A549 (cell line): ENCODE measurements at regions not wholly inside any gene's neighbourhood (a gene's known extent, or its start where the extent isn't known, plus 50 kb on each side); places are given as distances from the start of the nearest gene placed in this dataset.

Source experiments
- ATAC-seq, 2 experiments: fragments of 200-7000 bp in 1 of 2; fragments of >200 bp in 1 of 2; cut with Nextera tagmentation in 1 of 2; cut with Tn5 transposase in 1 of 2; 3 replicates each; pipeline versions ENCODE4 v1.8.0 to v1.9.1; 2018 to 2020; ENCODE audit warnings: mild to moderate bottlenecking in 1 of 2, moderate library complexity in 1 of 2
- CTCF ChIA-PET: fragments of 300-600 bp; sonication (Branson Sonifier 250); formaldehyde crosslinking; extraction: SDS; loops from one replicate; lab custom pipeline; 2021; ENCODE audit warnings: antibody characterized with exemption, inconsistent platforms; lab: Yijun Ruan, JAX
- POLR2A ChIA-PET: fragments of 350-600 bp; formaldehyde crosslinking; extraction: SDS; loops from one replicate; lab custom pipeline; 2021; ENCODE audit warnings: antibody characterized with exemption, inconsistent platforms; lab: Yijun Ruan, JAX
- DNase-seq, 2 experiments: peaks; one replicate each; pipeline versions ENCODE4 v3.0.0 to v3.0.0-alpha.2; 2011 to 2016; ENCODE audit warnings: low read depth in 1 of 2, low spot score in 1 of 2
- FAIRE-seq: peaks from 2 replicates; lab custom pipeline; 2011; peaks lifted over from hg19 to GRCh38; lab: Jason Lieb, UNC
- H3K27ac ChIP-seq, 2 experiments: fragments of >200 bp; sonication (Bioruptor Twin); formaldehyde crosslinking; 3 replicates each; pipeline ENCODE4 v1.5.1; 2016 to 2017
- H3K4me1 ChIP-seq: fragments of >200 bp; sonication (Bioruptor Twin); formaldehyde crosslinking; 3 replicates; pipeline ENCODE4 v1.6.1; 2016
- H3K4me2 ChIP-seq: fragments of >200 bp; sonication (Bioruptor Twin); formaldehyde crosslinking; 3 replicates; pipeline ENCODE4 v1.6.1; 2016
- H3K4me3 ChIP-seq: fragments of >200 bp; sonication (Bioruptor Twin); formaldehyde crosslinking; 3 replicates; pipeline ENCODE4 v1.5.1; 2016
- H3K9me3 ChIP-seq: fragments of >200 bp; sonication (Bioruptor Twin); formaldehyde crosslinking; 3 replicates; pipeline ENCODE4 v1.6.1; 2016
- BHLHE40 ChIP-seq: IDR thresholded peaks from 2 replicates; pipeline ENCODE4 v1.6.1; 2012; ENCODE audit warnings: low read depth, low read length, inconsistent platforms
- ELK1 ChIP-seq: fragments of 150-350 bp; IDR thresholded peaks from 2 replicates; pipeline ENCODE4 v1.6.1; 2014; ENCODE audit warnings: low read depth, mild to moderate bottlenecking, low read length
- EP300 ChIP-seq, 2 experiments: fragments of >200 bp; sonication (Bioruptor Twin); formaldehyde crosslinking; IDR thresholded peaks; 2 replicates in 1 of 2; 3 replicates in 1 of 2; pipeline ENCODE4 v1.6.1; 2016 to 2017
- FOSB ChIP-seq: fragments of 250-450 bp; sonication (Bioruptor Pico); IDR thresholded peaks from 2 replicates; pipeline ENCODE4 v1.5.0; 2020; ENCODE audit warnings: mild to moderate bottlenecking, moderate library complexity
- HOXB5 ChIP-seq: fragments of 250-450 bp; sonication (Bioruptor Pico); IDR thresholded peaks from 2 replicates; pipeline ENCODE4 v1.5.0; 2020; ENCODE audit warnings: mild to moderate bottlenecking, moderate library complexity
- MAZ ChIP-seq: fragments of 150-350 bp; IDR thresholded peaks from 2 replicates; pipeline ENCODE4 v1.6.1; 2014; ENCODE audit warnings: antibody characterized with exemption, low read depth, low read length, borderline replicate concordance
- POLR2A ChIP-seq: IDR thresholded peaks from 2 replicates; pipeline ENCODE4 v1.6.1; 2012; ENCODE audit warnings: mild to moderate bottlenecking, low read length
- POLR2AphosphoS2 ChIP-seq: conservative IDR thresholded peaks from 2 replicates; pipeline ENCODE4 v1.6.1; 2012; ENCODE audit warnings: low read length, improper control_type of control experiment, inconsistent platforms
- RARB ChIP-seq: fragments of 250-450 bp; sonication (Bioruptor Pico); IDR thresholded peaks from 2 replicates; pipeline ENCODE4 v1.8.0; 2021; ENCODE audit warnings: mild to moderate bottlenecking, moderate library complexity
- RFX5 ChIP-seq: fragments of 450-650 bp; IDR thresholded peaks from 2 replicates; pipeline ENCODE4 v1.7.1; 2014; ENCODE audit warnings: antibody characterized with exemption, mild to moderate bottlenecking, moderate library complexity
- RNF2 ChIP-seq: fragments of 200-600 bp; sonication (generic); IDR thresholded peaks from 2 replicates; pipeline ENCODE4 v1.6.1; 2016; ENCODE audit warnings: low read depth, mild to moderate bottlenecking, antibody characterized with exemption, moderate library complexity, borderline replicate concordance
- WGBS: methylation state at CpG from one replicate; pipeline ENCODE4 v1.1.6; 2017; ENCODE audit errors: missing lambda C conversion rate; 5-methylcytosine and 5-hydroxymethylcytosine counted together
- TF ChIP-seq, protein P1 (sequence below): fragments of 200-600 bp; sonication (generic); IDR thresholded peaks from 2 replicates; pipeline ENCODE4 v1.6.1; 2016; ENCODE audit warnings: antibody characterized with exemption, mild to moderate bottlenecking, moderate library complexity
- TF ChIP-seq, protein P2 (sequence below): IDR thresholded peaks from 2 replicates; pipeline ENCODE4 v1.6.1; 2012; ENCODE audit warnings: low read depth, borderline replicate concordance
- TF ChIP-seq, protein P3 (sequence below): fragments of 250-450 bp; sonication (Bioruptor Pico); IDR thresholded peaks from 2 replicates; pipeline ENCODE4 v1.5.0; 2020; ENCODE audit warnings: low read depth, mild to moderate bottlenecking, moderate library complexity

DNA sequence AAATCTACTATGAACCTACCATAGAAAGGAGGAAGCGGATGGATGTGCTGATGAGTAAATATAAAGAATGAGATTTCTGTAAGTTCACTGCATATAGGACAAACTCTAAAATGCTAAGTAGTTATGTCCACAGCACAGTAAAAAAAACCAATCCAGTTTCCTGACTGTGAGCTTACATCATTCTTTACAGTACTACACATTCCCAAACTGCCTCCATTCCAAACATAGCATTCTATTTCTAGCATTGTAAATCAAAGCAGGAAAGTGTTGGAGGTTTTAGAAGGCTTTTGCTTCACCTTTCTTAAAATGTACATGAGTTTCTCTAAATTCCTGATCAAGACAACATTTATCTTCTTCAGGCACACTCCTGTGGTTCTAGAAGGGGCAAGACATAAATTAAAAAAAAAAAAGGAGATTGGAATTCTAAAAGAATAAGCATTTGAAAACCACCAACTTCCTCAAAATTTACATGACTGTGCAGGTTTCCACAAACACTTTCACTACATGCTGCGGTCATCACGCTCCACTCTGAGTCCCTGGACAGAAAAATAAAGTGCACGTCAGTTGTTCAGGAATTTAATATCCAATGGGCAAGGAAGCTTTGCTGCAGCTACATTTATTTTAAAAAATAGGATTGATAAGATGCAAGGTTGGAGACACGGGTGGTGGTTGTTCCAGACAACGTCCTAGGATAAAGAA is 297.6 kb upstream of the STS start:
- Histone ChIP-seq H3K4me2 (no peak overlapping the region), H3K4me3 (no peak overlapping the region), H3K27ac (no peak overlapping the region), H3K9me3 (no peaks in the 10 kb centered on the region), H3K4me1 (no peaks in the 10 kb centered on the region)
- ChIA-PET POLR2A (no interaction called here), CTCF (interaction anchor here (0.7 kb wide), 1 partner anchor 1371 kb away, joined by 3 read pairs; no protein-coding TSS in a partner anchor)
- TF ChIP-seq BHLHE40 (no peak), POLR2AphosphoS2 (no peak)
- TF ChIP-seq, protein P1, sequence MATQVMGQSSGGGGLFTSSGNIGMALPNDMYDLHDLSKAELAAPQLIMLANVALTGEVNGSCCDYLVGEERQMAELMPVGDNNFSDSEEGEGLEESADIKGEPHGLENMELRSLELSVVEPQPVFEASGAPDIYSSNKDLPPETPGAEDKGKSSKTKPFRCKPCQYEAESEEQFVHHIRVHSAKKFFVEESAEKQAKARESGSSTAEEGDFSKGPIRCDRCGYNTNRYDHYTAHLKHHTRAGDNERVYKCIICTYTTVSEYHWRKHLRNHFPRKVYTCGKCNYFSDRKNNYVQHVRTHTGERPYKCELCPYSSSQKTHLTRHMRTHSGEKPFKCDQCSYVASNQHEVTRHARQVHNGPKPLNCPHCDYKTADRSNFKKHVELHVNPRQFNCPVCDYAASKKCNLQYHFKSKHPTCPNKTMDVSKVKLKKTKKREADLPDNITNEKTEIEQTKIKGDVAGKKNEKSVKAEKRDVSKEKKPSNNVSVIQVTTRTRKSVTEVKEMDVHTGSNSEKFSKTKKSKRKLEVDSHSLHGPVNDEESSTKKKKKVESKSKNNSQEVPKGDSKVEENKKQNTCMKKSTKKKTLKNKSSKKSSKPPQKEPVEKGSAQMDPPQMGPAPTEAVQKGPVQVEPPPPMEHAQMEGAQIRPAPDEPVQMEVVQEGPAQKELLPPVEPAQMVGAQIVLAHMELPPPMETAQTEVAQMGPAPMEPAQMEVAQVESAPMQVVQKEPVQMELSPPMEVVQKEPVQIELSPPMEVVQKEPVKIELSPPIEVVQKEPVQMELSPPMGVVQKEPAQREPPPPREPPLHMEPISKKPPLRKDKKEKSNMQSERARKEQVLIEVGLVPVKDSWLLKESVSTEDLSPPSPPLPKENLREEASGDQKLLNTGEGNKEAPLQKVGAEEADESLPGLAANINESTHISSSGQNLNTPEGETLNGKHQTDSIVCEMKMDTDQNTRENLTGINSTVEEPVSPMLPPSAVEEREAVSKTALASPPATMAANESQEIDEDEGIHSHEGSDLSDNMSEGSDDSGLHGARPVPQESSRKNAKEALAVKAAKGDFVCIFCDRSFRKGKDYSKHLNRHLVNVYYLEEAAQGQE = no peak
- ATAC-seq (no peak), DNase-seq (no peak), FAIRE-seq (no peak)
- 18% methylated on average over 6 of the region's 6 CpGs for WGBS

GRCh38 chrX:6832619-6833018 is 297.7 kb upstream of the VCX3A start:
- H3K4me1 ChIP-seq = no peaks in the 10 kb centered on the region
- CTCF ChIA-PET = no interaction called here
- TF ChIP-seq, protein P2, sequence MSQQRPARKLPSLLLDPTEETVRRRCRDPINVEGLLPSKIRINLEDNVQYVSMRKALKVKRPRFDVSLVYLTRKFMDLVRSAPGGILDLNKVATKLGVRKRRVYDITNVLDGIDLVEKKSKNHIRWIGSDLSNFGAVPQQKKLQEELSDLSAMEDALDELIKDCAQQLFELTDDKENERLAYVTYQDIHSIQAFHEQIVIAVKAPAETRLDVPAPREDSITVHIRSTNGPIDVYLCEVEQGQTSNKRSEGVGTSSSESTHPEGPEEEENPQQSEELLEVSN = no peak
- TF ChIP-seq RFX5 (no peak), EP300 (IDR thresholded peaks at IDR 0.05) (no peak), ELK1 (no peak), POLR2A (no peak), BHLHE40 (no peak), FOSB (no peak)
- ATAC-seq (no peak), DNase-seq (no peak), FAIRE-seq (no peak)
- no peak overlapping the region for H3K4me3 ChIP-seq
- WGBS = 0% methylated on average over 2 of the region's 2 CpGs
- H3K27ac ChIP-seq = no peak overlapping the region
- no peaks in the 10 kb centered on the region for H3K9me3 ChIP-seq
- POLR2A ChIA-PET = no interaction called here
- H3K4me2 ChIP-seq = no peak overlapping the region

GRCh38 chrX:6826856-6827255 is 291.9 kb upstream of the VCX3A start:
- ATAC-seq = no peak
- FAIRE-seq = no peak
- TF ChIP-seq RARB (CRISPR knock-in tag) = no peak
- TF ChIP-seq HOXB5 = no peak
- TF ChIP-seq MAZ = no peak
- TF ChIP-seq, protein P3, sequence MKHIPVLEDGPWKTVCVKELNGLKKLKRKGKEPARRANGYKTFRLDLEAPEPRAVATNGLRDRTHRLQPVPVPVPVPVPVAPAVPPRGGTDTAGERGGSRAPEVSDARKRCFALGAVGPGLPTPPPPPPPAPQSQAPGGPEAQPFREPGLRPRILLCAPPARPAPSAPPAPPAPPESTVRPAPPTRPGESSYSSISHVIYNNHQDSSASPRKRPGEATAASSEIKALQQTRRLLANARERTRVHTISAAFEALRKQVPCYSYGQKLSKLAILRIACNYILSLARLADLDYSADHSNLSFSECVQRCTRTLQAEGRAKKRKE (CRISPR knock-in tag) = no peak
- TF ChIP-seq RNF2 = no peak
- TF ChIP-seq, all 56 proteins: peak for 0
- Histone ChIP-seq H3K27ac (no peak overlapping the region), H3K4me2 (no peak overlapping the region), H3K4me1 (no peaks in the 10 kb centered on the region), H3K4me3 (no peak overlapping the region), H3K9me3 (no peaks in the 10 kb centered on the region)
- DNase-seq = no peak
- 12% methylated on average over 3 of the region's 3 CpGs for WGBS
- ChIA-PET CTCF (no interaction called here), POLR2A (no interaction called here)
